OCI-LY1 (cell line): ENCODE measurements at regions not wholly inside any gene's neighbourhood (a gene's known extent, or its start where the extent isn't known, plus 50 kb on each side); places are given as distances from the start of the nearest gene placed in this dataset.

ENCODE experiments used
- H2AFZ ChIP-seq: fragments of 200-600 bp; sonication (generic), shearing (Covaris generic); 2 replicates; pipeline ENCODE4 v1.6.0; 2014; ENCODE audit warnings: antibody characterized with exemption, mild to moderate bottlenecking, low read length
- H3F3A ChIP-seq: fragments of 200-600 bp; sonication (generic), shearing (Covaris generic); 2 replicates; pipeline ENCODE4 v1.6.0; 2014; ENCODE audit warnings: mild to moderate bottlenecking, antibody characterized with exemption, low read length, moderate library complexity; ENCODE audit not compliant: insufficient read depth
- H3K27ac ChIP-seq: fragments of 200-600 bp; sonication (generic); 2 replicates; pipeline ENCODE4 v1.5.1; 2014; ENCODE audit warnings: low read length, mixed run types, mild to moderate bottlenecking, low read depth; ENCODE audit not compliant: poor library complexity, severe bottlenecking
- H3K27me3 ChIP-seq: fragments of 200-600 bp; sonication (generic); 2 replicates; pipeline ENCODE4 v1.6.0; 2014; ENCODE audit warnings: antibody characterized with exemption, mild to moderate bottlenecking, low read length, moderate library complexity; ENCODE audit not compliant: insufficient read depth
- H3K36me3 ChIP-seq: fragments of 200-600 bp; sonication (generic); 2 replicates; pipeline ENCODE4 v1.6.1; 2014; ENCODE audit warnings: mild to moderate bottlenecking, antibody characterized with exemption, low read length, moderate library complexity, mixed read lengths; ENCODE audit not compliant: insufficient read depth
- H3K4me1 ChIP-seq: fragments of 200-600 bp; sonication (generic); 2 replicates; pipeline ENCODE4 v1.5.1; 2014; ENCODE audit warnings: mild to moderate bottlenecking, low read length, moderate library complexity; ENCODE audit not compliant: insufficient read depth, severe bottlenecking
- H3K4me2 ChIP-seq: fragments of 200-600 bp; sonication (generic), shearing (Covaris generic); 2 replicates; pipeline ENCODE4 v1.6.1; 2014; ENCODE audit warnings: low read length
- H3K4me3 ChIP-seq: fragments of 200-600 bp; sonication (generic); 2 replicates; pipeline ENCODE4 v1.5.1; 2014; ENCODE audit warnings: low read length, low read depth, mild to moderate bottlenecking, mixed read lengths; ENCODE audit not compliant: poor library complexity, severe bottlenecking
- H3K79me2 ChIP-seq: fragments of 200-600 bp; shearing (Covaris generic); 2 replicates; pipeline ENCODE4 v1.6.1; 2016; ENCODE audit warnings: mixed run types, low read length, mixed read lengths; ENCODE audit not compliant: insufficient read depth
- H3K9ac ChIP-seq: fragments of 200-600 bp; sonication (generic), shearing (Covaris generic); 2 replicates; pipeline ENCODE4 v1.6.1; 2014; ENCODE audit warnings: mild to moderate bottlenecking, low read length, mixed read lengths
- H3K9me2 ChIP-seq: fragments of 200-600 bp; sonication (generic), shearing (Covaris generic); 2 replicates; pipeline ENCODE4 v1.6.1; 2014; ENCODE audit warnings: low read depth, mild to moderate bottlenecking, low read length, mixed read lengths
- H3K9me3 ChIP-seq: fragments of 200-600 bp; shearing (Covaris generic); 2 replicates; pipeline ENCODE4 v1.6.1; 2014; ENCODE audit warnings: low read length, mixed read lengths
- H4K20me1 ChIP-seq: fragments of 200-600 bp; sonication (generic), shearing (Covaris generic); 2 replicates; pipeline ENCODE4 v1.6.0; 2016; ENCODE audit warnings: mild to moderate bottlenecking, low read length; ENCODE audit not compliant: insufficient read depth
- EZH2 ChIP-seq: fragments of 200-600 bp; sonication (generic), shearing (Covaris generic); IDR thresholded peaks from 2 replicates; pipeline ENCODE4 v1.8.0; 2017; ENCODE audit warnings: borderline replicate concordance, mixed run types, mild to moderate bottlenecking, antibody characterized with exemption, low read length, moderate library complexity, mixed read lengths
- TF ChIP-seq, protein P1 (sequence below): fragments of 200-600 bp; sonication (generic), shearing (Covaris generic); IDR thresholded peaks from 2 replicates; pipeline ENCODE4 v1.5.1; 2017; ENCODE audit warnings: mild to moderate bottlenecking, antibody characterized with exemption, low read length, moderate library complexity, mixed read lengths

DNA sequence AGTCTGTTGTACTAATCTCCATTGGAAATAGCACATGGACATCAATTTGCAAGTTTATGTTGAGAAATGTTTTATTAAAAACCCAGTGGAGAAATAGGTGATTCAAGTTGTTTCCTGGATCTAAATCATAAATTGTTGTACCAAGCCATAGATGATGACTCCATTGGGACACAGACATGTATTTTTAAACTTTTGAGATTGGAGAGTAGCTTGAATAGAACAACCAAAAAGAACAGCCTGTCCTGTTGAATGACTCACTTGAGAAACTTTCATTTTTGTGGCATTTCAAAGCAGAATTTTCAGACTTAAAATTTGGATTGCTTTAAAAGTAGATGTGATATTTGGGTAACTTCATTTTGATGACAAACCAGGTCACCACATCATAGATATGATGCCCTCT lies 197.5 kb downstream of the GPAM start:
- no peaks in the 10 kb centered on the region for H4K20me1 ChIP-seq
- no peaks in the 10 kb centered on the region for H3K36me3 ChIP-seq
- H3K27ac ChIP-seq = no peak overlapping the region
- TF ChIP-seq, protein P1, sequence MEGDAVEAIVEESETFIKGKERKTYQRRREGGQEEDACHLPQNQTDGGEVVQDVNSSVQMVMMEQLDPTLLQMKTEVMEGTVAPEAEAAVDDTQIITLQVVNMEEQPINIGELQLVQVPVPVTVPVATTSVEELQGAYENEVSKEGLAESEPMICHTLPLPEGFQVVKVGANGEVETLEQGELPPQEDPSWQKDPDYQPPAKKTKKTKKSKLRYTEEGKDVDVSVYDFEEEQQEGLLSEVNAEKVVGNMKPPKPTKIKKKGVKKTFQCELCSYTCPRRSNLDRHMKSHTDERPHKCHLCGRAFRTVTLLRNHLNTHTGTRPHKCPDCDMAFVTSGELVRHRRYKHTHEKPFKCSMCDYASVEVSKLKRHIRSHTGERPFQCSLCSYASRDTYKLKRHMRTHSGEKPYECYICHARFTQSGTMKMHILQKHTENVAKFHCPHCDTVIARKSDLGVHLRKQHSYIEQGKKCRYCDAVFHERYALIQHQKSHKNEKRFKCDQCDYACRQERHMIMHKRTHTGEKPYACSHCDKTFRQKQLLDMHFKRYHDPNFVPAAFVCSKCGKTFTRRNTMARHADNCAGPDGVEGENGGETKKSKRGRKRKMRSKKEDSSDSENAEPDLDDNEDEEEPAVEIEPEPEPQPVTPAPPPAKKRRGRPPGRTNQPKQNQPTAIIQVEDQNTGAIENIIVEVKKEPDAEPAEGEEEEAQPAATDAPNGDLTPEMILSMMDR = no peak
- no peak for TF ChIP-seq EZH2
- H2AFZ ChIP-seq = no peak overlapping the region
- H3K4me2 ChIP-seq = no peak overlapping the region
- no peaks in the 10 kb centered on the region for H3F3A ChIP-seq
- no peaks in the 10 kb centered on the region for H3K27me3 ChIP-seq
- no peaks in the 10 kb centered on the region for H3K4me1 ChIP-seq
- no peaks in the 10 kb centered on the region for H3K9me3 ChIP-seq
- no peaks in the 10 kb centered on the region for H3K79me2 ChIP-seq
- no peak overlapping the region for H3K4me3 ChIP-seq
- H3K9me2 ChIP-seq = no peaks in the 10 kb centered on the region
- H3K9ac ChIP-seq = no peak overlapping the region

DNA sequence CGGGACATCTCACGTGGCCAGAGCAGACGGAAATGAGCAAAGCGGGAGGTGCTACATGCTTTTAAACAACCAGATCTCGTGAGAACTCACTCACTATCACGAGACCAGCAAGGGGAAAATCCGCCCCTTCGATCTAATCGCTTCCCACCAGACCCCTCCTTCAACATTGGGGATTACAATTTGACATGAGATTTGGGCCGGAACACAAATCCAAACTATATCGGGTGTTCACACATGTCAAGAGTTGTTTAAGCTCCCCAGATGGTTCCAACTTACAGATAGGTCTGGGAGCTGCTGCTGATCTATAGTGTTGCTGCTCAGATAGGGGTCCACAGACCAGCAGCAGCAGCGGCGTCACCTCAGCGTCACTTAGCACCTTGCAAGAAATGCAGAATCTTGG lies 194.9 kb downstream of the GPAM start:
- no peak overlapping the region for H3K4me2 ChIP-seq
- no peak overlapping the region for H2AFZ ChIP-seq
- no peak overlapping the region for H3K27ac ChIP-seq
- H4K20me1 ChIP-seq = no peaks in the 10 kb centered on the region
- no peaks in the 10 kb centered on the region for H3K9me2 ChIP-seq
- no peaks in the 10 kb centered on the region for H3K9me3 ChIP-seq
- no peak overlapping the region for H3K9ac ChIP-seq
- H3K27me3 ChIP-seq = no peaks in the 10 kb centered on the region
- H3F3A ChIP-seq = no peaks in the 10 kb centered on the region
- TF ChIP-seq, protein P1 = no peak
- no peak for TF ChIP-seq EZH2
- H3K4me1 ChIP-seq = no peaks in the 10 kb centered on the region
- H3K36me3 ChIP-seq = no peaks in the 10 kb centered on the region
- H3K79me2 ChIP-seq = no peaks in the 10 kb centered on the region
- no peak overlapping the region for H3K4me3 ChIP-seq

DNA sequence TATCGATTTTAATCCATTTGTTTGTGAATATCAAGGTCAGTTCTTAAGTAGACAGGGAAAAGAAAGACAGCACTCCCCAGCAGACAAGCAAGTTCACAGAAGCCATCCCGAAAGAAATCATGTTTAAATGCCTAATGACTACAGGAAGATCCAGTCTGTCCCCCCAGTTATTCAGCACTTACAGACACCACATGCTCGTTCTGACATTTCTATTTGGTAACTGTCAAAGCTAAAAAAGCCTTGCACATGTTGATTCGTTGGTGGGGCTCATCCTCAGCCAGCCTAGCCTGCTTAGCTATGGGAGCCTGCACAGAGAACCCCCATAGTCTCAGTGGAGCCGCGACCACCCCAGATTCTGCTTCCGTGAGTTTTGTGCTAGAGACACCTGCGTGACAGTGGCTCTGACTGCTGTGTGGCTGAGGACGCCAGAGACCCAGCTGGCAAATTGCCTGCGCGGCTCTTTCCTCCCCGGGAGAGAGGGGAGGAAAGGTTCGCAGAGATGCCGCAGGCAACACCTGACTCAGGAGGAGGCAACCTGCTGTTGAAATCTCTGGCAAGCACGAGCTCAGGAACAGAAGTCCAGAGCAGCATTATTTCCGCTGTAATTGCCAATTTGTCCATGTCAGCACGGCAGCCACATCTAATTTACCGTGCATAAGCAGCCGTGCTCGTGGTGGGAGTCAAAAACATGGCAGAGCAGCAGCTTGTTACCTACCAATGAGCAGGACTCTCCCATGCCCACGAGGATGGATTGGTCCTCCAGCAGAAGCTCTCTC lies 194.2 kb downstream of the GPAM start:
- Histone ChIP-seq H3K27ac (no peak overlapping the region), H3K4me3 (no peak overlapping the region), H3K27me3 (no peaks in the 10 kb centered on the region), H3K4me1 (no peaks in the 10 kb centered on the region), H3F3A (no peaks in the 10 kb centered on the region), H3K9me2 (no peaks in the 10 kb centered on the region), H3K9me3 (no peaks in the 10 kb centered on the region), H4K20me1 (no peaks in the 10 kb centered on the region), H3K36me3 (no peaks in the 10 kb centered on the region), H3K79me2 (no peaks in the 10 kb centered on the region), H2AFZ (no peak overlapping the region), H3K9ac (no peak overlapping the region), H3K4me2 (no peak overlapping the region)
- no peak for TF ChIP-seq EZH2
- TF ChIP-seq, protein P1 = no peak
